GM13977 (cell line): ENCODE measurements at regions not wholly inside any gene's neighbourhood (a gene's known extent, or its start where the extent isn't known, plus 50 kb on each side); places are given as distances from the start of the nearest gene placed in this dataset.

Source experiments
- DNase-seq: peaks from one replicate; pipeline ENCODE4 v3.0.0; 2012; ENCODE audit warnings: low spot score
- in situ Hi-C: fragments of 300-500 bp; cut with MboI; formaldehyde crosslinking; loops from one replicate; pipeline ENCODE4 v1.12.0; 2022; ENCODE audit warnings: low sequenced_read_pairs, low pct_unique_long_range_greater_than_20kb, mixed read lengths, inconsistent platforms; ENCODE audit not compliant: unreplicated experiment
- TF ChIP-seq, protein P1 (sequence below): IDR thresholded peaks from 2 replicates; pipeline ENCODE4 v1.5.1; 2012; ENCODE audit warnings: mild to moderate bottlenecking, control low read depth; ENCODE audit not compliant: insufficient read depth; ENCODE audit errors: extremely low read depth, missing control alignments

DNA sequence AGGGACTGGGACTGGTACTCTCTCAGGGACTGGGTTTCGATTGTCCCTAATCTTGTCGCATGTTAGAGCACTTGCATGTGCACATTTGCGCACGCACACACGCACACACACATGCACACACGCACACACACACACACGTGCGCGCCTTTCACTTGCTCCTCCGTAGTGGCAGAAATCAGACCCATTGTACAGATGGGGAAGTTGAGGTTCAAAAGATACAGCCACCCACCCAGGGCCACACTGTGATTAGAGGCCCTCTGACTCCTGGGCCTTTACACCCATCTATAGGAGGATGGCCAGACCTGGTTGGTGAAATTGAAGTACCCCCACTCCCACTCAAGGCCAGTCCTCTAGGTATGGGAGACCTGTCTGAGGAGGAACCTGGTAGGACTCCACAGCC is 167.8 kb upstream of the LHX5 start:
- DNase-seq = no peak
- in situ Hi-C loops = no loop called here
- TF ChIP-seq, protein P1, sequence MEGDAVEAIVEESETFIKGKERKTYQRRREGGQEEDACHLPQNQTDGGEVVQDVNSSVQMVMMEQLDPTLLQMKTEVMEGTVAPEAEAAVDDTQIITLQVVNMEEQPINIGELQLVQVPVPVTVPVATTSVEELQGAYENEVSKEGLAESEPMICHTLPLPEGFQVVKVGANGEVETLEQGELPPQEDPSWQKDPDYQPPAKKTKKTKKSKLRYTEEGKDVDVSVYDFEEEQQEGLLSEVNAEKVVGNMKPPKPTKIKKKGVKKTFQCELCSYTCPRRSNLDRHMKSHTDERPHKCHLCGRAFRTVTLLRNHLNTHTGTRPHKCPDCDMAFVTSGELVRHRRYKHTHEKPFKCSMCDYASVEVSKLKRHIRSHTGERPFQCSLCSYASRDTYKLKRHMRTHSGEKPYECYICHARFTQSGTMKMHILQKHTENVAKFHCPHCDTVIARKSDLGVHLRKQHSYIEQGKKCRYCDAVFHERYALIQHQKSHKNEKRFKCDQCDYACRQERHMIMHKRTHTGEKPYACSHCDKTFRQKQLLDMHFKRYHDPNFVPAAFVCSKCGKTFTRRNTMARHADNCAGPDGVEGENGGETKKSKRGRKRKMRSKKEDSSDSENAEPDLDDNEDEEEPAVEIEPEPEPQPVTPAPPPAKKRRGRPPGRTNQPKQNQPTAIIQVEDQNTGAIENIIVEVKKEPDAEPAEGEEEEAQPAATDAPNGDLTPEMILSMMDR = no peak

DNA sequence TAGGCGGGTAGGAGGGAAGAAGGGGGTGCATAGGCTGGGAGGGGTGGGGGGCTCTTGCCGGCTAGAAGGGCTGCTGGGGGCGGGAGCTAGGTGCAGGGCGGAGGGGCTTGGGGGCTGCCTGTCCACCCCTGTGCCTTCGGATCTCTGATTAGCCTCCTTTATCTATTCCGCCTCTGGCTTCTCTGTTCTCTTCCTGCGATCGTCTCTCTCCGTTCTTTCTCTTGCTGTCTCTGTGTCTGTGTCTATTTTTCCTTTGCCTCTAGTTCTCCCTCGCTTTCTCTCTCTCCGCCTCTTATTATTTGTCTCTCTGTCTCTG is 166.7 kb upstream of the LHX5 start:
- no peak for DNase-seq
- TF ChIP-seq, protein P1 = no peak

GRCh38 chr12:113634982-113635381 is 163.3 kb upstream of the LHX5 start:
- TF ChIP-seq, protein P1 = no peak
- in situ Hi-C loops = no loop called here
- no peak for DNase-seq

More for the DNA sequence above, 166.7 kb upstream of the LHX5 start:
- in situ Hi-C loops = no loop called here

GRCh38 chr12:113634474-113634873 is 162.8 kb upstream of the LHX5 start:
- TF ChIP-seq, protein P1 = no peak
- in situ Hi-C loops = no loop called here
- no peak for DNase-seq

DNA sequence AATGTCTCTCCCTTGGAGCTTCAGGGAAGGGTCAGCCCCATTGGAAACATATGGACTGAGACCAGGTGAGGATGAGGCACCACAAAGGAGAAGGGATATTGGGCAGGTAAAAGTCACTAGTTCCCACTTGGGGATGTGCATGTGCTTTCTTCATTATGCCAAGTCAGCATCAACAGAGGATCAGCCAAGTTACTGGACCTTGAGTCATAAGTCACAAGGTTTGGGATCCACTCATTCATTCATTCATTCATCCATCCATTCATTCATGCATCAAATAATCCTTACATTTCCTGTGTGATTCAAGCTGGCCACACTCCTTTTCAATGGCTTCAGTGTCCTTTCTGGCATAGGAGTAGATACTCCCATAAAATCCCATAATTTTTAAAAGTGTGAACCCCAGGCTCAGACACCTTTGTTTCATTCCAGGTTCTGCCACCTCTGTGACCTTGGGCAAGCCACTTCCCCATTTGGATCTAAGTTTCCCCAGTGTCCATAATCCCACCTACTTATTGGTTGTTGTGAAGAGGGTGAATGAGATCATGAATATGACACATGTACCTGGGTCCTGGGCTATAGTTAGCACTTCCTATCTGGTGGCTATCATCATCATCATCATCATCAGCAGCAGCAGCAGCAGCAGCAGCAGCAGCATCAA is 162.1 kb upstream of the LHX5 start:
- in situ Hi-C loops = no loop called here
- DNase-seq = no peak
- TF ChIP-seq, protein P1 = no peak

- in situ Hi-C loops = no loop called here
- no peak for DNase-seq
- TF ChIP-seq, protein P1 = no peak
Observed at GRCh38 chr12:113630625-113631024, 159.0 kb upstream of the LHX5 start.

DNA sequence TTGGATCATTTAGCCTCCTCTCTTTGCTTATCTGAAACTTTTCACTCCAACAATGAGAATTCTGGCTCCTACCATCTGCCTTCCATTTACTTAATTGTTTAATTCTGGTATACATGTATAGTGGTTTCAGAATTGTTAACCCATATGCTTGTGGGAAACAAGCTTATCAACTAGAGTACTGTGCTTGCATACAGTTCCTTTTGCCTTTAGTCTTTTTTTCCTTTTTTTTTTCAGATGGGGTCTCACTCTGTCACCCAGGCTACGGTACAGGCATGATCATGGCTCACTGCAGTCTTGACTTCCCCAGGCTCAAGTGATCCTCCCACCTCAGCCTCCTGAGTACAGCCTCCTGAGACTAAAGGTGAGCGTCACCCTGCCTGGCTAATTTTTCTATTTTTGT is 153.8 kb upstream of the LHX5 start:
- in situ Hi-C loops = no loop called here
- no peak for DNase-seq
- TF ChIP-seq, protein P1 = no peak
